CD14-positive monocyte (primary cell): ENCODE measurements at regions not wholly inside any gene's neighbourhood (a gene's known extent, or its start where the extent isn't known, plus 50 kb on each side); places are given as distances from the start of the nearest gene placed in this dataset.
"Not testable (repeated sequence)": the region's sequence is repeated elsewhere in the genome, so short reads cannot be mapped to it uniquely, and the experiment has no call there.

Source experiments
- DNase-seq, 3 donors: peaks; one replicate each; pipeline ENCODE4 v3.0.0-alpha.2; 2011 to 2022
- H2AFZ ChIP-seq: 2 replicates; pipeline ENCODE4 v1.6.0; 2012; ENCODE audit warnings: mild to moderate bottlenecking, low read depth, low read length, inconsistent platforms; ENCODE audit not compliant: insufficient read depth, poor library complexity, severe bottlenecking
- H3K27ac ChIP-seq, 2 donors: 1 replicate in 1 of 2; 2 replicates in 1 of 2; pipeline ENCODE4 v1.5.1; 2012 to 2013; ENCODE audit warnings: low read length in 2 of 2, control low read depth in 1 of 2, inconsistent platforms in 1 of 2, low read depth in 1 of 2, mild to moderate bottlenecking in 1 of 2
- H3K27me3 ChIP-seq, 2 donors: one replicate each; pipeline versions ENCODE4 v1.6.0 to v1.6.1; 2011 to 2013; ENCODE audit warnings: low read length in 2 of 2; ENCODE audit not compliant: control insufficient read depth in 2 of 2, insufficient read depth in 2 of 2
- H3K36me3 ChIP-seq, 2 donors: replicated peaks in 1 of 2; 1 replicate in 1 of 2; 2 replicates in 1 of 2; pipeline versions ENCODE4 v1.5.1 to v1.6.1; 2012 to 2013; ENCODE audit warnings: low read length in 2 of 2, control low read depth in 1 of 2, inconsistent platforms in 1 of 2, mild to moderate bottlenecking in 1 of 2; ENCODE audit not compliant: insufficient read depth in 2 of 2, control insufficient read depth in 1 of 2
- H3K4me1 ChIP-seq, 2 donors: 1 replicate in 1 of 2; 2 replicates in 1 of 2; pipeline versions ENCODE4 v1.5.1 to v1.6.1; 2012 to 2013; ENCODE audit warnings: low read length in 2 of 2, control low read depth in 1 of 2, inconsistent platforms in 1 of 2, mild to moderate bottlenecking in 1 of 2, moderate library complexity in 1 of 2; ENCODE audit not compliant: insufficient read depth in 2 of 2, control insufficient read depth in 1 of 2
- H3K4me2 ChIP-seq: replicated peaks from 2 replicates; pipeline ENCODE3; 2012; ENCODE audit warnings: low read length, moderate library complexity, mild to moderate bottlenecking; ENCODE audit not compliant: poor library complexity, severe bottlenecking; ENCODE audit errors: extremely low read depth
- H3K4me3 ChIP-seq, 3 experiments: fragments of 200-600 bp in 1 of 3; sonication (generic) in 1 of 3; replicated peaks in 1 of 3; 1 replicate in 2 of 3; 2 replicates in 1 of 3; pipeline ENCODE4 v1.5.1; 2011 to 2013; ENCODE audit warnings: low read length in 3 of 3, mild to moderate bottlenecking in 3 of 3, control low read depth in 2 of 3, low read depth in 2 of 3, inconsistent platforms in 1 of 3, moderate library complexity in 1 of 3
- H3K79me2 ChIP-seq: 2 replicates; pipeline ENCODE4 v1.6.0; 2012; ENCODE audit warnings: mild to moderate bottlenecking, control low read depth, inconsistent platforms, low read length, moderate library complexity; ENCODE audit not compliant: insufficient read depth
- H3K9ac ChIP-seq: 2 replicates; pipeline ENCODE4 v1.6.0; 2017; ENCODE audit warnings: low read length, mild to moderate bottlenecking; ENCODE audit not compliant: insufficient read depth, poor library complexity, severe bottlenecking
- H3K9me3 ChIP-seq, 2 donors: replicated peaks in 1 of 2; 1 replicate in 1 of 2; 2 replicates in 1 of 2; pipeline versions ENCODE4 v1.5.1 to v1.6.1; 2012 to 2013; ENCODE audit warnings: low read length in 2 of 2, control low read depth in 1 of 2; ENCODE audit not compliant: control insufficient read depth in 1 of 2, insufficient read depth in 1 of 2
- H4K20me1 ChIP-seq: 2 replicates; pipeline ENCODE4 v1.6.0; 2012; ENCODE audit warnings: mild to moderate bottlenecking, low read length, control low read depth, moderate library complexity; ENCODE audit not compliant: insufficient read depth
- H3K27ac Mint-ChIP-seq, 7 donors: one replicate each; pipeline ENCODE4 v1.8.0; 2020; ENCODE audit warnings: mild to moderate bottlenecking in 7 of 7, mixed read lengths in 7 of 7, moderate library complexity in 6 of 7, inconsistent platforms in 2 of 7
- H3K27me3 Mint-ChIP-seq, 3 donors: one replicate each; pipeline ENCODE4 v1.8.0; 2021 to 2022; ENCODE audit warnings: low read depth in 3 of 3, mild to moderate bottlenecking in 3 of 3, mixed read lengths in 3 of 3, moderate library complexity in 3 of 3, inconsistent platforms in 1 of 3
- H3K36me3 Mint-ChIP-seq, 2 donors: one replicate each; pipeline ENCODE4 v1.8.0; 2020; ENCODE audit warnings: mixed read lengths in 2 of 2, inconsistent platforms in 1 of 2, mild to moderate bottlenecking in 1 of 2
- H3K4me1 Mint-ChIP-seq: one replicate; pipeline ENCODE4 v1.8.0; 2020; ENCODE audit warnings: mild to moderate bottlenecking, mixed read lengths
- H3K4me3 Mint-ChIP-seq, 2 donors: one replicate each; pipeline ENCODE4 v1.8.0; 2020; ENCODE audit warnings: mild to moderate bottlenecking in 2 of 2, mixed read lengths in 2 of 2, moderate library complexity in 1 of 2
- H3K9me3 Mint-ChIP-seq, 7 donors: one replicate each; pipeline ENCODE4 v1.8.0; 2020 to 2022; ENCODE audit warnings: mixed read lengths in 7 of 7, mild to moderate bottlenecking in 6 of 7, moderate library complexity in 6 of 7, inconsistent platforms in 2 of 7
- CTCF ChIP-seq: fragments of 200-600 bp; IDR thresholded peaks from one replicate; pipeline ENCODE4 v1.8.0; 2022; ENCODE audit warnings: antibody characterized with exemption, mild to moderate bottlenecking
- whole genome bisulfite sequencing: methylation state at CpG from one replicate; pipeline ENCODE4 v1.1.5; 2013; ENCODE audit warnings: missing lambda C conversion rate; ENCODE audit not compliant: insufficient coverage; 5-methylcytosine and 5-hydroxymethylcytosine counted together
- intact Hi-C, 2 donors: fragments of 100-400 bp; cut with micrococcal nuclease; formaldehyde crosslinking; loops; one replicate each; pipeline versions ENCODE4 v1.15.0 to v1.15.1; 2023

- Mint-ChIP-seq H3K36me3 (no peaks in the 10 kb centered on the region), H3K4me3 (no peak overlapping the region), H3K27me3 (peaks cover 1 to 4% (median 1%) of the 10 kb centered on the region in 3 donors), H3K4me1 (no peaks in the 10 kb centered on the region), H3K27ac (no peak overlapping the region), H3K9me3 (no peaks in the 10 kb centered on the region)
- Histone ChIP-seq H3K36me3 (no peaks in the 10 kb centered on the region), H3K27me3 (no peaks in the 10 kb centered on the region), H3K9ac (no peak overlapping the region), H3K79me2 (no peaks in the 10 kb centered on the region), H4K20me1 (no peaks in the 10 kb centered on the region), H3K4me2 (no peak overlapping the region), H3K4me3 (no peak overlapping the region), H3K4me1 (no peaks in the 10 kb centered on the region), H2AFZ (no peak overlapping the region), H3K27ac (no peak overlapping the region), H3K9me3 (no peaks in the 10 kb centered on the region)
- intact Hi-C loops = no loop called here
- TF ChIP-seq CTCF = no peak
- DNase-seq = no peak
- WGBS = no CpG with 5 or more reads among the region's 3 CpGs
These were observed 296.7 kb downstream of the ZNF326 start for GRCh38 chr1:90291431-90292216.

GRCh38 chr1:90282811-90283210 is 287.9 kb downstream of the ZNF326 start:
- Mint-ChIP-seq H3K9me3 (peaks cover 0 to 4% (median 0%) of the 10 kb centered on the region in 7 donors), H3K4me3 (no peak overlapping the region), H3K27ac (no peak overlapping the region), H3K36me3 (no peaks in the 10 kb centered on the region), H3K27me3 (peaks cover 0 to 8% (median 5%) of the 10 kb centered on the region in 3 donors), H3K4me1 (no peaks in the 10 kb centered on the region)
- Histone ChIP-seq H3K4me2 (no peak overlapping the region), H4K20me1 (no peaks in the 10 kb centered on the region), H3K27ac (no peak overlapping the region), H2AFZ (no peak overlapping the region), H3K4me1 (no peaks in the 10 kb centered on the region), H3K9me3 (no peaks in the 10 kb centered on the region), H3K4me3 (no peak overlapping the region), H3K36me3 (no peaks in the 10 kb centered on the region), H3K79me2 (no peaks in the 10 kb centered on the region), H3K27me3 (no peaks in the 10 kb centered on the region), H3K9ac (no peak overlapping the region)
- no peak for TF ChIP-seq CTCF
- intact Hi-C loops = no loop called here
- 100% methylated on average over 2 of the region's 4 CpGs for WGBS
- no peak for DNase-seq

- H3K36me3 Mint-ChIP-seq, H3K27ac Mint-ChIP-seq, H3K27ac ChIP-seq, H3K9ac ChIP-seq, H3K27me3 Mint-ChIP-seq, H3K9me3 Mint-ChIP-seq, H3K4me2 ChIP-seq, intact Hi-C loops, H2AFZ ChIP-seq, DNase-seq, H3K27me3 ChIP-seq, H3K79me2 ChIP-seq, H3K4me3 Mint-ChIP-seq, H3K36me3 ChIP-seq, H3K4me3 ChIP-seq, H3K9me3 ChIP-seq, H4K20me1 ChIP-seq, H3K4me1 Mint-ChIP-seq, H3K4me1 ChIP-seq: not testable (repeated sequence)
- WGBS = no CpG with 5 or more reads among the region's 1 CpG
These were observed 287.0 kb downstream of the ZNF326 start for GRCh38 chr1:90281886-90282285.
